GM18519 (cell line): ENCODE measurements at regions not wholly inside any gene's neighbourhood (a gene's known extent, or its start where the extent isn't known, plus 50 kb on each side); places are given as distances from the start of the nearest gene placed in this dataset.
"Not testable (repeated sequence)": the region's sequence is repeated elsewhere in the genome, so short reads cannot be mapped to it uniquely, and the experiment has no call there.

Experiments used
- ATAC-seq: cut with Tn5 transposase; IDR thresholded peaks from one replicate; pipeline ENCODE4 v1.9.1; 2021; ENCODE audit warnings: mild to moderate bottlenecking, moderate library complexity; ENCODE audit not compliant: unreplicated experiment, low FRiP score

- ATAC-seq = no peak
Measured at GRCh38 chr3:166462891-166463470, 625.8 kb upstream of the BCHE start.

DNA sequence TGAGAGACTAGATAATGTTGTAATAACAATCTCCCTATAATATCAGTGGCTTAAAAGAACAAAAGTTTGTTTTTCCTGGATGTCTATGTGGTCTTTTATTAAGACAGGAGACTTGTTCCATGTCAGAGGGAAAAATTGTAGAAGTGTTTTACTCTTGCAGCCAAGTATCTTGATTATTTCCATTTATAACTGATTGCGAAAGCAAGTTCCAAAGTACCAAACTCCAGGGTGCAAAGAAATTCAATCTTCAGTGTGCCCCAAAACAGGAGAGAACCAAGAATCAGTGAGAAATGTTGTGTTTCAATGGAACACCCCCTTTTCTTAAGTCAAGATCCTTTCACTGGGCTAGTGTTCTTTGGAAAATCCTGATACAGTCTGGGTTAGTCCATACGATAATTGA, 624.4 kb upstream of the BCHE start:
- no peak for ATAC-seq

GRCh38 chr3:166457382-166457781, 620.2 kb upstream of the BCHE start:
- ATAC-seq = no peak

- ATAC-seq = no peak
Measured at GRCh38 chr3:166456286-166456685, 619.1 kb upstream of the BCHE start.

DNA sequence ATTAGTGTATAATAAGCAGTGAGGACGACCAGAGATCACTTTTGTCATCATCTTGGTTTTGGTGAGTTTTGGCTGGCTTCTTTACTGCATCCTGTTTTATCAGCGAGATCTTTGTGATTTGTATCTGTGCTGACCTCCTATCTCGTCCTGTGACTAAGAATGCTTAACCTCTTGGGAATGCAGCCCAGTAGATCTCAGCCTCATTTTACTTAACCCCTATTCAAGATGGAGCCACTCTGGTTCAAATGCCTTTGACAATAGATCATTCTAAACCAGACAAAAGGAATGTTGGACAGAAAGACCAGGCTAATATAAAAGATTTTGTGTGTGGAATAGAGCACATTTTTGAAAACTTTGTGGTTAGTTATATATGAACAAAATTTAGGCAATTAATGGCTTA, 618.5 kb upstream of the BCHE start:
- no peak for ATAC-seq

GRCh38 chr3:166453478-166453877, 616.3 kb upstream of the BCHE start:
- no peak for ATAC-seq

DNA sequence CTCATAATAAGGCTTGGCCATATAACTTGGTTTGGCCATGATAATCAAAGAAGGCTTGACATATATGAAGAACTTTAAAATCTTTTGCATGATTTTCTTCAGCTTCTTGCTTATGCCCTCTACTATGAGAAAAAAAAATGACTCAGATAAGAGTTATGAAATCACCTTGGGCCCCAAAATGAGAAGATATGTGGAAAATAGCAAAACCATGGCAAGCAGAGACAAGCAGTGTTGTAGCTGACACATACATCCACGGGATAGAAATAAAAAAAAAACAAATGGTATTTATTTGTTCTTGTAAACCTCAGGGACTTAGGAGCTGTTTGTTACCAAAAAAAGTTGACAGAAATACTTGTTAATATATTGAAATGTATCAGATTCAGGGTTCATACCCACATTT, 614.8 kb upstream of the BCHE start:
- no peak for ATAC-seq

- ATAC-seq = no peak
Measured at GRCh38 chr3:166447513-166447912, 610.3 kb upstream of the BCHE start.

DNA sequence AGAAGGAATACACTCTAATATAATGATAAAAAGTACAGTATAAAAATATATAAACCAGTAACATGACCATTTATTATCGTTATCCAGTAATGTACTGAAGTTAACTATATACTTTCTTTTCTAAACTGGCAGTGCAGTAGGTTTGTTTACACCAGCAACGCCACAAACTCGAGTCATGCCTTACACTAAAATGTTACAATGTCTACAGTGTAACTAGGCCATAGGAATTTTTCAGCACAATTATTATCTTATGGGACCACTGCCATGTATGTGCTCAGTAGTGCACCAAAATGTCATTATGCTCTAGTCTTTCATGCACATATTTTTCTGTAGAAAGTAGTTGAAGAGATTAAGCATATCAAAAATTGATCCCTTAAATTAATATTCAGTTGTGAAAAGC, 609.8 kb upstream of the BCHE start:
- ATAC-seq = no peak

GRCh38 chr3:166446291-166446690, 609.1 kb upstream of the BCHE start:
- ATAC-seq = no peak

- ATAC-seq = no peak
Measured at GRCh38 chr3:166445865-166446264, 608.6 kb upstream of the BCHE start.

- no peak for ATAC-seq
Measured at GRCh38 chr3:166444756-166445155, 607.5 kb upstream of the BCHE start.

GRCh38 chr3:166444336-166444735, 607.1 kb upstream of the BCHE start:
- ATAC-seq = no peak

DNA sequence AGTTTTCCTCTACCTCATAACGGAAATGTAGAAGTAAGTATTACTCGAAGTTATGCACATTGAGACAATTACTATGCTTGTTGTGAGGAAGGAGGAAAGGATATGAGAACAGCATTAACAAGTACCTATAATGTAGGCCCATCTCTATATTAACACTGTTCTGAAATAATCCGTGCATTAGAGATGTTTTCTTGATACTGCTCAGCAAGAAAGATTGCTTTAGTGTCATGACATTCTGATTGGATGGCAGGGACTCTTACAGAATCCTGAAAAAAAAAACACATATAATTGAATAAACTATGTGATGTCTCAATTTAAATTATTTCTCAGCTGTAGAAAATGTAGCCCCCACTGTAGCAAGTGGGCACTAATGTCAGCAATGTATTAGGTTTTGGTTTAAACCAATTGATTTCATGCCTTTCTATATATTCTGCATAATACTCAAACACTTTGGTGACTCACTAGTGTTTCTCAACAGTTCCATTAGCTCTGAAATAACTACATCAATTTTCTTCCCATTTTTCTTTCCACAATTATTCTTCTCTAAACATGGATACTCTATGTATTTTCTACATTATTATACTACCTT, 598.3 kb upstream of the BCHE start:
- ATAC-seq = no peak

- ATAC-seq = no peak
Measured at GRCh38 chr3:166433060-166433459, 595.8 kb upstream of the BCHE start.

DNA sequence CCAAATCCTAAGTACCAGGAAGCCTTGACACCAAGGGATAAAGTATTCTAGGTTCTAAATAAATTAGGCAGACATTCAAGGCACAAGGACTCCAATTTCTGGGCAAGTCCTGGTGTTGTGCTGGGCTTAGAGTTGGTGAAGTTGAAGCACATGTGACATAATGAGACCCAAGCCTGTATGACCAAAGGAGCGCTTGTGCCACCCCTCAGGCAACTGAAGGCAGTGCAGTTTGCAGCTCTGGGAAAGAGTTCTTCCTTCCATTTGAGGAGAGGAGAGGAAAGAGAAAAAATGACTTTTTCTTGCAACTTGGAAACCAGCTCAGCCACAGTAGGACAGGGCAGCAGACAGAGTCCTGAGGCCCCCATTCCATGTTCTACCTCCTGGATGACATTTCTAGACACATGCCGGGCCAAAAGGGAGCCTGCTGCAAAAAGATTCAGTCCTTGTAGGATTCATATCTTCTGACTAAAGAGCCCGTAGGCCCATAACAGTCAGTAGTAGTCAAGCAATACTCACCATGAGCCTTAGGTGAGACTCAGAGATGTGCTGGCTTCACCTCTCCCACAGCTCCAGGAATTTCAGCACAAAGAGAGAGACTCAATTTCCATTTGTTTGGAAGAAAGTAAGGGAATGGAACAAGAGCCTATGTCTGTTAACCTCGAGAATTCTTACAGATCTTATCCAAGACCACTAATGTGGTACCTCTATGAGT, 588.8 kb upstream of the BCHE start:
- no peak for ATAC-seq

DNA sequence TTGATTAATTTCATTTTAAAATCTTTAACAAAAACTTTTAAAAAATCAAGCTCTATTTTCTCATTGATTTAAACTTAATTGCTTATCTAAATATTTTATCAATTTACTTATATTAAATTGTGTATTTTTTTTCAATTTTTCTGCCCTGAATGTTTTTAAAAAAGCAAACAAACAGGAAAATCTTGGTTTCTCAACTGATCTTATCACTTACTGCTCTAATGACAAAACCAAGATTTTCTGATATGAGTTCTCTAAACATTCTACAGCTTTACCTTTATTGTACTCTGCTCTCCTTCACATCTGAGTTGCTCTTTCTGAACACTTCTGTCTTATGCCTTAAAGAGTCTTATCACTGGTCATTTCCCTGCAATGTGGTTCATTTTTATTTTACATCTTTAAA, 587.8 kb upstream of the BCHE start:
- ATAC-seq = no peak

DNA sequence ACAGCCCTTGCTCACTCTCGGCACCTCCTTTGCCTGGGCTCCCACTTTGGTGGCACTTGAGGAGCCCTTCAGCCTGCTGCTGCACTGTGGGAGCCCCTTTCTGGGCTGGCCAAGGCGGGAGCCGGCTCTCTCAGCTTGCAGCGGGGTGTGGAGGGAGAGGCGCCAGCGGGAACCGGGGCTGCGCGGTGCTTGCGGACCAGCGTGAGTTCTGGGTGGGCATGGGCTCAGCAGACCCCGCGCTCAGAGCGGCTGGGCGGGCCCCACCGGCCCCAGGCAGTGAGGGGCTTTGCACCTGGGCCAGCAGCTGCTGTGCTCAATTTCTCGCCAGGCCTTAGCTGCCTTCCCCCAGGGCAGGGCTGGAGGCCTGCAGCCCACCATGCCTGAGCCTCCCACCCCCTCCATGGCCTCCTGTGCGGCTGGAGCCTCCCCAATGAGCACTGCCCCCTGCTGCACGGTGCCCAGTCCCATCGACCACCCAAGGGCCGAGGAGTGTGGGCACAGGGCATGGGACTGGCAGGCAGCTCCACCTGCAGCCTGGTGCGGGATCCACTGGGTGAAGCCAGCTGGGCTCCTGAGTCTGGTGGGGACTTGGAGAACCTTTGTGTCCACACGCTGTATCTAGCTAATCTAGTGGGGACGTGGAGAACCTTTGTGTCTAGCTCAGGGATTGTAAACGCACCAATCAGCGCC, 586.7 kb upstream of the BCHE start:
- not testable (repeated sequence) for ATAC-seq

DNA sequence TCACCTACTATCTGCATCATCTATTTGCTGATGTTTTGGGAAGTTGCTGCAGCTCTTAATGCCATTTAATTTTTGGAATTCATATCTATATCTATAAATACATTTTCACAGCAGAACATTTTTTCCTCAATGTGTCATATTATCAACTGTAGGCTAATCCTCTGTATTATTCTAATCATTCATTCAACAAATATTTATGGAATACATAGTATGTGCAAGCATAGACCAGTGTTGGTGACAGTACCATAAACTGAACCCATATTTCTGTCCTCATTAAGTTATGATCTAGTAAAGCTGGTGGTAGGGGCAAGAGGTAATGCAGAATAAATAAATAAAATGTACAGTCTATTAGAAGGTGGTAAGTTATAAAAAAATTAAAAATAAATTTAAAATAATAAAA, 585.3 kb upstream of the BCHE start:
- ATAC-seq = no peak

DNA sequence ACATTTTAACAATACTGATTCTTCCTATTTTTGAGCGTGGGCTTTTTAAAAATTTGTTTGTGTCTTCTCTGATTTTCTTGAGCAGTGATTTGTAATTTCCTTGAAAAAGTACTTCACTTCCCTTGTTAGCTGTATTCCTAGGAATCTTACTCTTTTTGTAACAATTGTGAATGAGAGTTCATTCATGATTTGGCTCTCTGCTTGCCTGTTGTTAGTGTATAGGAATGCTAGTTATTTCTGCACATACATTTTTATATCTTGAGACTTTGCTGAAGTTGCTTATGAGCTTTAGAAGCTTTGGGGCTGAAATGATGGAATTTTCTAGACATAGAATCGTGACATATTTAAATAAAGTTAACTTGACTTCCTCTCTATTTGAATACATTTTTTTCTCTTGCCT, 582.8 kb upstream of the BCHE start:
- no peak for ATAC-seq

- ATAC-seq = no peak
Measured at GRCh38 chr3:166405896-166406295, 568.7 kb upstream of the BCHE start.

- no peak for ATAC-seq
Measured at GRCh38 chr3:166405465-166405864, 568.2 kb upstream of the BCHE start.
